GM18507 (cell line): ENCODE measurements at regions not wholly inside any gene's neighbourhood (a gene's known extent, or its start where the extent isn't known, plus 50 kb on each side); places are given as distances from the start of the nearest gene placed in this dataset.
"Not testable (repeated sequence)": the region's sequence is repeated elsewhere in the genome, so short reads cannot be mapped to it uniquely, and the experiment has no call there.

Experiments used
- DNase-seq: peaks from one replicate; pipeline ENCODE4 v3.0.0; 2011; ENCODE audit warnings: low read depth; ENCODE audit not compliant: insufficient read length; ENCODE audit errors: extremely low spot score
- FAIRE-seq: peaks from 2 replicates; lab custom pipeline; 2011; peaks lifted over from hg19 to GRCh38; lab: Jason Lieb, UNC

- no peak for DNase-seq
- no peak for FAIRE-seq
These were observed 511.2 kb downstream of the DCDC2C start for GRCh38 chr2:4214444-4215205.

- DNase-seq (no peak), FAIRE-seq (no peak)
These were observed 514.4 kb downstream of the DCDC2C start for GRCh38 chr2:4217737-4218136.

- DNase-seq (no peak), FAIRE-seq (no peak)
These were observed 515.7 kb downstream of the DCDC2C start for GRCh38 chr2:4219101-4219500.

DNA sequence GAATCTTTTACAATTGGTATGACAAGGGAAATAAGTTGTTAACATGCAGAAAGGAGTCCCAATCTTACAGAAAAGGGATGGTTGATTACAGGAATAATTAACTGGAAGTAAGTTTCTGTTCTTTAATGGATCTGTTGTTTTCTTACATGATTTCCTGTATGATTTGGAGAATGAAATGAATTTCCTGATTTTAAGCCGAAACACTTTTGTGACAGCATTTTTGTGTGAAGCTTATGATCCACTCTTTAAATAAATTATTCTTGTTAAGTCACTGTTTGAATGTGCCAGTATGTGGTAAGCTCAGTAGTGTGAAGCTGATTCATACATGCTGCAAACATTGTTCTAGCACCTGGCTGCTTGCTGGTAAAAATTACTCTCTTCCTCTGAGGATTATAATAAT, 516.2 kb downstream of the DCDC2C start:
- DNase-seq (no peak), FAIRE-seq (no peak)

DNA sequence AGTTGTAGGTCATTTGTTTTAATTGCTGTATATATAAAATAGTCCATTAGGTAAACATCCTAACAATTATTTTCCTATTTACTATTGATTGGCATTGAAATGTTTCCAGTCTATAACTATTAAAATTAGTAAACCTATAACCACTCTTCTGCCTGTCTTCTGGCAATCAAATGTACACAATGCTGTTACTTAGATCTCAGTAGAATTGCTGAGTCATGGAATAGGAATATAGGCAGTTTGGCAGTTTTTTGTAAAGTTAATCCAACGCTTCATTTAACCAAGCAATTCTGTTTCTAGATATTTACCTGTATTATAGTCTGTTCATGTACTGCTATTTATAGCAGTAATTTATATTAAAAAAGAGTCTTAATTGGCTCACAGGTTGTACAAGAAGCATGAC, 518.1 kb downstream of the DCDC2C start:
- FAIRE-seq = no peak
- no peak for DNase-seq

GRCh38 chr2:4221845-4222244, 518.5 kb downstream of the DCDC2C start:
- FAIRE-seq (no peak), DNase-seq (no peak)

DNA sequence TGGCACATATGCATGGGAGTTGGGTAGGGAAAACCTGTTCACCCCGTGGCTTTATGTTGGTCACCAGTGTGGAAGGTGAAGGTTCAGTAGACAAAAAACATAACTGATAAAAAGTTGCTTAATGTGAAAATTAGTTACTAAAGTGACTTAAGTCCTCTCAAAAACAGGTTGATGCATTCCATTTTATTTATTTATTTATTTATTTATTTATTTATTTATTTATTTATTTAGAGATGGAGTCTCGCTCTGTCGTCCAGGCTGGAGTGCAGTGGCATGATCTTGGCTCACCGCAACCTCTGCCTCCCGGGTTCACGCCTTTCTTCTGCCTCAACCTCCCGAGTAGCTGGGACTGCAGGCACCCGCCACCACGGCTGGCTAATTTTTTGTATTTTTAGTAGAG, 541.0 kb downstream of the DCDC2C start:
- not testable (repeated sequence) for DNase-seq, FAIRE-seq

DNA sequence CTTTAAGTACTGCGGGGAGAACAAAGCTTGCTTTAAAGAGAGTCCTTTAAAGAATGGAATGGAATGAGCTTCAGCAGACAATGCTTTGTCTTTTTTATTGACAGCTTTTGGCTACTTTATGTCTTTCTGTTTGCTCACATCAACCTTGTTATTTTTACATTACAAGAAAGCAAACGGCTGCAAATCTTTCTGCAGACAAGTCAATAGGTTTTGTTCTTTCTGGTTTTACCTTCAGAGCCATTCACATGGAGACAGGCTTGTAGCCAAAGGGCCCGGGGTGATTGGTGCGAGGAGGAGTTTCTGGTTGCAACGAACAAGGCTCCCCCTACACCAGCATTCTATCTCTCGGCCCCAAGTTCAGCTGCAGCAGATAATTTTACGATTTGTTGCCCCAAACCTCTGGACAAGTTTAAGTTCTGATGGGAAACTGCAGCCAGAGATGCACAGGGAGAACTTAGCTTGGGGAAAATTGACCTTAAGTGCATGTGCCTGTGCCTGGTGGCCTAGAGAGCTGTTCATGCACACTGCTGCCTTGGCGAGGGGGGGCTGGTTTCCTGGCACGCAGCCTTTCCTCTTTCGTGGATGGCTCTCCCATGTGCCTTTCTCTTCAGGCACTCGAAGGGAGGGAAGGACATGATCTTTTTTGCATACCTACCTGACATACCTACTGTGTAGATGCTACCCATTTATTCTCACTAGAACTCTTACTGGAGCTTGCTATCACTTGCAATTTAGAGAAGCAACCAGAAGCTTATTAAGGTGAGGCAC, 543.2 kb downstream of the DCDC2C start:
- FAIRE-seq = no peak
- DNase-seq = no peak

DNA sequence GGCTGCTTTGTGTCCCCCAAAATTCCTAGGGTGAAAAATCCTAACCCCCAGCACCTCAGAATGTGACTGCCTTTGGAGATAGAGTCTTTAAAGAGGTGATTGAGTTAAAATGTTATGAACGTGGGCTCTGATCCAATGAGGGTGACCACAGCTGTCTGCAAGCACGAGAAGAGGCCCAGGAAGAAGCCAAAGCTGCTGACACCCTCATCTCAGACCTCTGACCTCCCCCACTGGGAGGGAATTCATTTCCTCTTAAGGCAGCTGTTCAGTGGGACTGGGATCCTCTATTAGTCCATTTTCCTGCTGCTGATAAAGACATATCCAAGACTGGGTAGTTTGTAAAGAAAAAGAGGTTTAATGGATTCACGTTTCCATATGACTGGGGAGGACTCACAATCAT, 544.4 kb downstream of the DCDC2C start:
- FAIRE-seq (no peak), DNase-seq (no peak)

- DNase-seq (no peak), FAIRE-seq (no peak)
These were observed 552.1 kb downstream of the DCDC2C start for GRCh38 chr2:4255491-4255890.

- DNase-seq = no peak
- FAIRE-seq = no peak
These were observed 553.0 kb downstream of the DCDC2C start for GRCh38 chr2:4256351-4256750.

GRCh38 chr2:4258563-4258962, 555.2 kb downstream of the DCDC2C start:
- no peak for DNase-seq
- FAIRE-seq = no peak

- no peak for DNase-seq
- no peak for FAIRE-seq
These were observed 562.6 kb downstream of the DCDC2C start for GRCh38 chr2:4265936-4266335.

DNA sequence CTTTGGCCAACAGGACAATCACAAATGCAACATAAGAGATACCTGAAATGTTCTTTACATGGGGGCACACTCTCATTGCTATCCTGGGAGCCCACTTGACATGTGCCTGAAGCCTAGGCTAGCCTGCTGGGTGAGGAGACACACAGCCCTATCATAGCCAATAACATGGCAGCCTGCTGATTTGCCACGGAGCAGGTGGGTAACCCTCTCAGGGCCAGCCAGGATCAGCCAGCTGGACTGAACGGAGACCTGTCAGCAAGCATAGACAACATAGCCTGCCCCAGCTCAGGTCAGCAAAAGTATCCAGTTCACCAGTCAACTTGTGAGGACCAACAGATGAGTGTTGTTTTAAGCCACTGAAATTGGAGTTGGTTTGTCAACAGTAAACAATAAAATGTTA, 566.5 kb downstream of the DCDC2C start:
- FAIRE-seq (no peak), DNase-seq (no peak)

- DNase-seq (no peak), FAIRE-seq (no peak)
These were observed 569.0 kb downstream of the DCDC2C start for GRCh38 chr2:4272261-4272858.

- FAIRE-seq = no peak
These were observed 575.0 kb downstream of the DCDC2C start for GRCh38 chr2:4278392-4278791.

GRCh38 chr2:4279431-4279830, 576.1 kb downstream of the DCDC2C start:
- DNase-seq (no peak), FAIRE-seq (no peak)

More at GRCh38 chr2:4278392-4278791, 575.0 kb downstream of the DCDC2C start:
- no peak for DNase-seq

DNA sequence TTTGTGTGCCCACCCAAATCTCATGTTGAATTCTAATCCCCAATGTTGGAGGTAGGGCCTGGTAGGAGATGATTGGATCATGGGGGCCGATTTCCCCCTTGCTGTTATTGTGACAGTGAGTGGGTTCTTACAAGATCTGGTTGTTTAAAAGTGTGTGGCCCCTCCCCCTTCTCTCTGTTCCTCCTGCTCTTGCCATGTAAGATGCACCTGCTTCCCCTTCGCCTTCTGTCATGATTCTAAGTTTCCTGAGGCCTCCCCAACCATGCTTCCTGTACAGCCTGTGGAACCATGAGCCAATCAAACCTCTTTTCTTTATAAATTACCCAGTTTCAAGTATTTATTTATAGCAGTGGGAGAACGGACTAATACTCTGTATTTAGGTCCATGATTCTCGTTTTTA, 588.1 kb downstream of the DCDC2C start:
- DNase-seq = no peak
- FAIRE-seq = no peak

DNA sequence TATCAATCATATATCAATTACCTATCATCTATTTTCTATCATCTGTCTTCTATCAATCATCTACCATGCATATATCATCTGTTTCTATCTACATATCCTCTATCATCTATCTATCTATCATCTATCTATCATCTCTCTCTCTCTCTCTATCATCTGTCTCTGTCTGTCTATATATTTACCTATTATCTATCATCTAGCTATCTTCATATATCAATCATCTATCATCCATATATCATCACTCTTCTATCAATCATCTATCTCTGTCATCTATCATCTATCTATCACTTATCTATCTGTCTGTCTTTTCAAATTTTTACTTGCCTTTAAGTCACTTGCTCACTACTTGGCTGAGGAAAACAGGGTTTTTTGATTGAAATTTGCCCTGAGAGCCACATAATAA, 592.3 kb downstream of the DCDC2C start:
- FAIRE-seq (no peak), DNase-seq (no peak)

GRCh38 chr2:4300616-4301015, 597.2 kb downstream of the DCDC2C start:
- FAIRE-seq (no peak), DNase-seq (no peak)

GRCh38 chr2:4324531-4324930, 621.2 kb downstream of the DCDC2C start:
- FAIRE-seq (no peak), DNase-seq (no peak)
